Ishikawa (cell line): ENCODE measurements at regions not wholly inside any gene's neighbourhood (a gene's known extent, or its start where the extent isn't known, plus 50 kb on each side); places are given as distances from the start of the nearest gene placed in this dataset.

Source experiments
- CEBPB ChIP-seq: IDR thresholded peaks from 2 replicates; pipeline ENCODE4 v1.6.1; 2012
- CREB1 ChIP-seq: IDR thresholded peaks from 2 replicates; pipeline ENCODE4 v1.6.1; 2012; ENCODE audit warnings: low read depth
- EP300 ChIP-seq: IDR thresholded peaks from 2 replicates; pipeline ENCODE4 v1.6.1; 2012; ENCODE audit warnings: borderline replicate concordance
- FOXM1 ChIP-seq: IDR thresholded peaks from 2 replicates; pipeline ENCODE4 v1.6.1; 2012; ENCODE audit warnings: low read depth, borderline replicate concordance
- MAX ChIP-seq: IDR thresholded peaks from 2 replicates; pipeline ENCODE4 v1.6.1; 2012
- NFIC ChIP-seq: IDR thresholded peaks from 2 replicates; pipeline ENCODE4 v1.6.1; 2012
- RAD21 ChIP-seq: IDR thresholded peaks from 2 replicates; pipeline ENCODE4 v1.6.1; 2012; ENCODE audit warnings: low read depth
- TAF1 ChIP-seq: IDR thresholded peaks from 2 replicates; pipeline ENCODE4 v1.6.1; 2012; ENCODE audit warnings: low read depth, mild to moderate bottlenecking
- USF1 ChIP-seq: IDR thresholded peaks from 2 replicates; pipeline ENCODE4 v1.6.1; 2012
- YY1 ChIP-seq: IDR thresholded peaks from 2 replicates; pipeline ENCODE4 v1.6.1; 2012; ENCODE audit warnings: low read depth
- ZBTB7A ChIP-seq: IDR thresholded peaks from 2 replicates; pipeline ENCODE4 v1.6.1; 2012; ENCODE audit warnings: low read depth
- TF ChIP-seq, protein P1 (sequence below): IDR thresholded peaks from 2 replicates; pipeline ENCODE4 v1.6.1; 2012; ENCODE audit warnings: low read depth, mild to moderate bottlenecking

DNA sequence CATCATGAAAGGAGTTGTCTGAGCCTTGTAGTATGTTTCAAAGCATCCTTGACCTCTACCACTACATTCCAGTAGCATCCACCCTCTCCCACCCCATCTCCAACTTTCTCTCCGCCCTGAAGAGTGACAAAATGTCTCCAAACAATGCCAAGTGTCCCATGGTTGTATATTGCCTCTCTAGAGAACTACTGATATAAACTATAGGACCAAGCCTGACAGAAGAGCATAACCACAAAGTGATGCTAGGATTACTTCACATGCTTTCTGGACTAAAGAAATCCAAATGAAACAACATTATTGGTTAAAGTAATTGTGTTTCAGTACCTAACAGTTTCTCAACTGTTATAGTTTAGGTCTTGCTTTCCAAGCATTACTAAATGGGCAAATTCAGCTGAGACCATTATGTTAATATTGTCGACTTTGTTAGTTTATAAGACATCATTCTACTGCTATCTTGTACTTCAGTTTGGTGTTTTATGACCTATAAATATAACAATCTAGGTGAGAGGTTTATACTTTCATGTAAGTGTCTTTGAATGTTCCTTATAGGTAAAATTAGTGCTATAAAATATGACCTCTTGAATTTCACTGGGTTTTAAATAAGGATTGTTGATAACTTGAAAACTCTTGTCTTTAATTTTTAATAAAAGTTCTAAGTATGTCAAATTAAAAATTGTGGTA, 117.4 kb downstream of the SUCNR1 start:
- no peak for TF ChIP-seq MAX
- TF ChIP-seq CEBPB: no peak
- TF ChIP-seq TAF1: no peak
- TF ChIP-seq USF1: no peak
- no peak for TF ChIP-seq YY1
- no peak for TF ChIP-seq FOXM1
- TF ChIP-seq ZBTB7A: no peak
- TF ChIP-seq, protein P1, sequence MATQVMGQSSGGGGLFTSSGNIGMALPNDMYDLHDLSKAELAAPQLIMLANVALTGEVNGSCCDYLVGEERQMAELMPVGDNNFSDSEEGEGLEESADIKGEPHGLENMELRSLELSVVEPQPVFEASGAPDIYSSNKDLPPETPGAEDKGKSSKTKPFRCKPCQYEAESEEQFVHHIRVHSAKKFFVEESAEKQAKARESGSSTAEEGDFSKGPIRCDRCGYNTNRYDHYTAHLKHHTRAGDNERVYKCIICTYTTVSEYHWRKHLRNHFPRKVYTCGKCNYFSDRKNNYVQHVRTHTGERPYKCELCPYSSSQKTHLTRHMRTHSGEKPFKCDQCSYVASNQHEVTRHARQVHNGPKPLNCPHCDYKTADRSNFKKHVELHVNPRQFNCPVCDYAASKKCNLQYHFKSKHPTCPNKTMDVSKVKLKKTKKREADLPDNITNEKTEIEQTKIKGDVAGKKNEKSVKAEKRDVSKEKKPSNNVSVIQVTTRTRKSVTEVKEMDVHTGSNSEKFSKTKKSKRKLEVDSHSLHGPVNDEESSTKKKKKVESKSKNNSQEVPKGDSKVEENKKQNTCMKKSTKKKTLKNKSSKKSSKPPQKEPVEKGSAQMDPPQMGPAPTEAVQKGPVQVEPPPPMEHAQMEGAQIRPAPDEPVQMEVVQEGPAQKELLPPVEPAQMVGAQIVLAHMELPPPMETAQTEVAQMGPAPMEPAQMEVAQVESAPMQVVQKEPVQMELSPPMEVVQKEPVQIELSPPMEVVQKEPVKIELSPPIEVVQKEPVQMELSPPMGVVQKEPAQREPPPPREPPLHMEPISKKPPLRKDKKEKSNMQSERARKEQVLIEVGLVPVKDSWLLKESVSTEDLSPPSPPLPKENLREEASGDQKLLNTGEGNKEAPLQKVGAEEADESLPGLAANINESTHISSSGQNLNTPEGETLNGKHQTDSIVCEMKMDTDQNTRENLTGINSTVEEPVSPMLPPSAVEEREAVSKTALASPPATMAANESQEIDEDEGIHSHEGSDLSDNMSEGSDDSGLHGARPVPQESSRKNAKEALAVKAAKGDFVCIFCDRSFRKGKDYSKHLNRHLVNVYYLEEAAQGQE: no peak
- no peak for TF ChIP-seq RAD21
- no peak for TF ChIP-seq NFIC
- no peak for TF ChIP-seq EP300
- no peak for TF ChIP-seq CREB1
